ENCODE measurements at regions not wholly inside any gene's neighbourhood (a gene's known extent, or its start where the extent isn't known, plus 50 kb on each side); places are given as distances from the start of the nearest gene placed in this dataset.

GRCh38 chrX:140298960-140299825 lies 205.7 kb downstream of the SOX3 start:
- no peaks in the 10 kb centered on the region for H3K27me3 ChIP-seq
- H3K4me1 ChIP-seq = no peaks in the 10 kb centered on the region
- TF ChIP-seq POLR2A (IDR thresholded peaks at IDR 0.05) = no peak
- no peak for TF ChIP-seq CTCF (IDR thresholded peaks at IDR 0.05)
- H3K4me3 ChIP-seq = no peak overlapping the region
- ATAC-seq (no peak), DNase-seq (no peak)
- 53 to 63% methylated on average over 11 of the region's 11 CpGs for WGBS, 2 donors
- intact Hi-C loops (cut with DNase I) = no loop called here
- H3K36me3 ChIP-seq (replicated peaks in 1 of 2; ENCODE audit: insufficient read depth in 1 of 2, low read depth in 2 of 2) = no peaks in the 10 kb centered on the region
- H3K9me3 ChIP-seq = no peaks in the 10 kb centered on the region
- no peak overlapping the region for H3K27ac ChIP-seq

GRCh38 chrX:140297273-140297672 lies 207.6 kb downstream of the SOX3 start:
- no peak for DNase-seq
- ATAC-seq = no peak
- no peak overlapping the region for H3K4me3 ChIP-seq
- H3K27ac ChIP-seq = no peak overlapping the region
- H3K36me3 ChIP-seq (replicated peaks in 1 of 2; ENCODE audit: insufficient read depth in 1 of 2, low read depth in 2 of 2) = no peaks in the 10 kb centered on the region
- H3K27me3 ChIP-seq = no peaks in the 10 kb centered on the region
- no peaks in the 10 kb centered on the region for H3K9me3 ChIP-seq
- no peaks in the 10 kb centered on the region for H3K4me1 ChIP-seq
- WGBS, 2 donors = 75 to 81% methylated on average over 1 of the region's 1 CpG
- intact Hi-C loops (cut with DNase I) = no loop called here
- TF ChIP-seq CTCF (IDR thresholded peaks at IDR 0.05) (no peak), POLR2A (IDR thresholded peaks at IDR 0.05) (no peak)

GRCh38 chrX:140292961-140293360 lies 211.9 kb downstream of the SOX3 start:
- no peak for TF ChIP-seq CTCF (IDR thresholded peaks at IDR 0.05)
- TF ChIP-seq POLR2A (IDR thresholded peaks at IDR 0.05) = no peak
- DNase-seq (no peak), ATAC-seq (no peak)
- H3K4me3 ChIP-seq = no peak overlapping the region
- 13 to 27% methylated on average over 1 of the region's 1 CpG for WGBS, 2 donors
- no peaks in the 10 kb centered on the region for H3K4me1 ChIP-seq
- H3K27ac ChIP-seq = no peak overlapping the region
- H3K9me3 ChIP-seq = no peaks in the 10 kb centered on the region
- H3K36me3 ChIP-seq (replicated peaks in 1 of 2; ENCODE audit: insufficient read depth in 1 of 2, low read depth in 2 of 2) = no peaks in the 10 kb centered on the region
- no peaks in the 10 kb centered on the region for H3K27me3 ChIP-seq
- intact Hi-C loops (cut with DNase I) = no loop called here

GRCh38 chrX:140292188-140292587 lies 212.7 kb downstream of the SOX3 start:
- WGBS, 2 donors = 71 to 85% methylated on average over 1 to 2 of the region's 2 CpGs
- no peaks in the 10 kb centered on the region for H3K4me1 ChIP-seq
- intact Hi-C loops (cut with DNase I) = no loop called here
- DNase-seq (no peak), ATAC-seq (no peak)
- TF ChIP-seq POLR2A (IDR thresholded peaks at IDR 0.05) (no peak), CTCF (IDR thresholded peaks at IDR 0.05) (no peak)
- no peaks in the 10 kb centered on the region for H3K9me3 ChIP-seq
- no peak overlapping the region for H3K27ac ChIP-seq
- H3K36me3 ChIP-seq (replicated peaks in 1 of 2; ENCODE audit: insufficient read depth in 1 of 2, low read depth in 2 of 2) = no peaks in the 10 kb centered on the region
- H3K4me3 ChIP-seq = no peak overlapping the region
- no peaks in the 10 kb centered on the region for H3K27me3 ChIP-seq
